ENCODE measurements at regions not wholly inside any gene's neighbourhood (a gene's known extent, or its start where the extent isn't known, plus 50 kb on each side); places are given as distances from the start of the nearest gene placed in this dataset.

GRCh38 chr10:3419719-3420495 lies 247.3 kb upstream of the PITRM1 start:
- H3K27ac ChIP-seq = no peak overlapping the region
- H3K4me2 ChIP-seq = no peak overlapping the region
- no peaks in the 10 kb centered on the region for H3K36me3 Mint-ChIP-seq
- H3K79me2 ChIP-seq (ENCODE audit: low read depth) = no peaks in the 10 kb centered on the region
- no peak overlapping the region for H3K4me3 ChIP-seq
- peaks cover 5% of the 10 kb centered on the region for H3K27me3 Mint-ChIP-seq (ENCODE audit: insufficient read depth, low read depth)
- no peaks in the 10 kb centered on the region for H3K9me3 ChIP-seq (ENCODE audit: low read depth)
- H4K20me1 ChIP-seq (ENCODE audit: low read depth) = no peaks in the 10 kb centered on the region
- H3K4me1 ChIP-seq = no peaks in the 10 kb centered on the region
- H3F3A ChIP-seq (ENCODE audit: low read depth) = no peaks in the 10 kb centered on the region
- no peak overlapping the region for H2AFZ ChIP-seq (replicated peaks)
- H3K4me1 Mint-ChIP-seq = peaks cover 3% of the 10 kb centered on the region
- no peaks in the 10 kb centered on the region for H3K9me3 Mint-ChIP-seq
- TF ChIP-seq EZH2phosphoT487 (IDR thresholded peaks at IDR 0.05) (no peak), EZH2 (IDR thresholded peaks at IDR 0.05) (no peak), CTCF (IDR thresholded peaks at IDR 0.05) (no peak)
- DNase-seq (ENCODE audit: low spot score) = no peak
- H3K27ac Mint-ChIP-seq = no peak overlapping the region
- H3K9ac ChIP-seq = no peak overlapping the region
- no peaks in the 10 kb centered on the region for H3K36me3 ChIP-seq
- no peak overlapping the region for H3K4me3 Mint-ChIP-seq
- H3K27me3 ChIP-seq = no peaks in the 10 kb centered on the region

DNA sequence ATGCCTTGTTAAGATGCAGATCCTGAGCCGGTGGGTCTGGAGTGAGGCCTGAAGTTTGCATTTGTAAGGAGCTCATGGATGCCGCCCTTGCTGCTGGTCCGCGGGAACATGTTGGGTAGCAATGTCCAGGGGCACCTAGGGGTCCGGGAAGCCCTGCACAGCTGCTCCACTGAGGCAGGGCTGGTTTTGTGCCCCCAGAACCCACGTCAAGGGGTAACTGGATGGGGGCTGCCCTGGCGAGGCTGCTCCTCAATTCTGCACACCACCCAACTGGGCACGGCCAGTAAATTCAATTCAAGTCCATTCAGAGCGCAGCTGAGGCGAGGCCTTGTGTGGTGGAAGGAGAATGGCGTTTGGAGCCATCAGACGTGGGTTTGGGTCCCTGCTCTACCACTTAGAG lies 246.3 kb upstream of the PITRM1 start:
- no peak for TF ChIP-seq EZH2phosphoT487 (IDR thresholded peaks at IDR 0.05)
- Histone ChIP-seq H3K36me3 (no peaks in the 10 kb centered on the region), H3K27me3 (no peaks in the 10 kb centered on the region), H3K4me2 (no peak overlapping the region), H3K9me3 (ENCODE audit: low read depth) (no peaks in the 10 kb centered on the region), H3K27ac (no peak overlapping the region), H2AFZ (replicated peaks) (no peak overlapping the region), H4K20me1 (ENCODE audit: low read depth) (no peaks in the 10 kb centered on the region), H3F3A (ENCODE audit: low read depth) (no peaks in the 10 kb centered on the region), H3K4me3 (no peak overlapping the region), H3K9ac (no peak overlapping the region), H3K4me1 (no peaks in the 10 kb centered on the region), H3K79me2 (ENCODE audit: low read depth) (no peaks in the 10 kb centered on the region)
- Mint-ChIP-seq H3K27me3 (ENCODE audit: insufficient read depth, low read depth) (peaks cover 5% of the 10 kb centered on the region), H3K4me3 (no peak overlapping the region), H3K27ac (no peak overlapping the region), H3K36me3 (no peaks in the 10 kb centered on the region), H3K4me1 (peaks cover 13% of the 10 kb centered on the region), H3K9me3 (peaks cover 3% of the 10 kb centered on the region)
- DNase-seq (ENCODE audit: low spot score) = no peak

DNA sequence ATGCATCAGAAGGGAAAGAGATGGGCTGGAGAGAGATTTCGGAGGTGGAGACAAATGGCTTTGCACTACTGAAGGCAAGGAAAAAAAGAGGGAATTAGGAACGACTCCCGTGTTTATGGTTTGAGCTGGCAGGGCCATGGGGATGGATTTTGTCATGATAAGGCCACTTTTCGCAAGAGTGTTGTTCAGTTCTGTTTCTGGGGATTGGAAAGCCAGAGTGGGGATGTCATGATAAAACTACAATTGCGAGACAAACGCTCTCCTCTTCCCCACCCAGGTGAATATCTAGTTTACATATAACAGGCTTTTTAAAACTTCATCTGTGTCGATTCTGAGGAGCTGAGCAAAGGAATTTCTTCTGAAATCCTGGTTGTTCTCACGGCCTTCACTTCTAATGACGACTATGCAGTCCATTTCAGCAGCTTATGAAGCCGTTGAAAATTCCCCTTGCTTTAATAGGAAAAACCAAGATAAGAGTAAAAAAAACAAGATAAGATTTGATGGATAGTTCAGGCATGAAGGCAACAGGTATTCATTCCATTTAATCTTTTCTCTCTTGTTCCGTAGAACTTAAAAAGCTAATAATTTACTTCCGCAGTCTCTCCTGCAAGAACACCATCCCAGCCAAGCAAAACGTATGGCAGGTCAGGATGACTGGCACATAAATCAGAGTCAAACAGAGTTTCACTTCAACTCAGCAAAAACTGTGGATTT lies 245.6 kb upstream of the PITRM1 start:
- Histone ChIP-seq H2AFZ (replicated peaks) (no peak overlapping the region), H3K79me2 (ENCODE audit: low read depth) (no peaks in the 10 kb centered on the region), H3K36me3 (no peaks in the 10 kb centered on the region), H3K27ac (no peak overlapping the region), H3K4me1 (no peaks in the 10 kb centered on the region), H3F3A (ENCODE audit: low read depth) (no peaks in the 10 kb centered on the region), H3K4me2 (no peak overlapping the region), H3K4me3 (no peak overlapping the region), H3K9me3 (ENCODE audit: low read depth) (no peaks in the 10 kb centered on the region), H4K20me1 (ENCODE audit: low read depth) (no peaks in the 10 kb centered on the region), H3K27me3 (no peaks in the 10 kb centered on the region), H3K9ac (no peak overlapping the region)
- H3K36me3 Mint-ChIP-seq = no peaks in the 10 kb centered on the region
- H3K4me3 Mint-ChIP-seq = no peak overlapping the region
- peaks cover 15% of the 10 kb centered on the region for H3K4me1 Mint-ChIP-seq
- H3K27ac Mint-ChIP-seq = no peak overlapping the region
- no peak for DNase-seq (ENCODE audit: low spot score)
- peaks cover 5% of the 10 kb centered on the region for H3K27me3 Mint-ChIP-seq (ENCODE audit: insufficient read depth, low read depth)
- TF ChIP-seq CTCF (IDR thresholded peaks at IDR 0.05) (no peak), EZH2phosphoT487 (IDR thresholded peaks at IDR 0.05) (no peak), EZH2 (IDR thresholded peaks at IDR 0.05) (no peak)
- peaks cover 3% of the 10 kb centered on the region for H3K9me3 Mint-ChIP-seq

DNA sequence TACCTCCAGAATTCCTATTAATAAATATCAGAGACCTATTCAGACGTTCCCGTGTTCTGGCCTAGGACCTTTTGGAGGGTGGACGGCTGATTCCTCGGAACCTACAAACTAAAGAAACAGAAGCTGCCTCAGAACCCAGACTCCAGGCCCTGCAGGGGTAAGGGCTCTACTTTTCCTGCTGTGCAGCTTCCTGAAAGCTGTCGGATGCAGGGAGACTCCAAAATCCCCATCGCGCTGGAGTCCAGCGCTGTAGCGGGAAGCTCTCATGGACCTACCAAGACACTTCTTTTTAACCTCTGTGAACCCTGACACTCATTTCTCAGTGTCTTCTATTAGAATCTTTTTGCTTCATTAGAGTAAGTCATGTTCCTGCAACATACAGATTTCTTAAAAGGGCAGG lies 244.5 kb upstream of the PITRM1 start:
- no peak overlapping the region for H3K27ac Mint-ChIP-seq
- no peak overlapping the region for H3K4me3 Mint-ChIP-seq
- H3K27ac ChIP-seq = no peak overlapping the region
- H3K4me3 ChIP-seq = no peak overlapping the region
- H3K9me3 Mint-ChIP-seq = peaks cover 6% of the 10 kb centered on the region
- peaks cover 3% of the 10 kb centered on the region for H3K27me3 Mint-ChIP-seq (ENCODE audit: insufficient read depth, low read depth)
- H4K20me1 ChIP-seq (ENCODE audit: low read depth) = no peaks in the 10 kb centered on the region
- no peak overlapping the region for H3K9ac ChIP-seq
- H3F3A ChIP-seq (ENCODE audit: low read depth) = no peaks in the 10 kb centered on the region
- no peaks in the 10 kb centered on the region for H3K36me3 Mint-ChIP-seq
- H3K9me3 ChIP-seq (ENCODE audit: low read depth) = no peaks in the 10 kb centered on the region
- no peaks in the 10 kb centered on the region for H3K4me1 ChIP-seq
- no peak for DNase-seq (ENCODE audit: low spot score)
- no peaks in the 10 kb centered on the region for H3K36me3 ChIP-seq
- peaks cover 17% of the 10 kb centered on the region for H3K4me1 Mint-ChIP-seq
- H3K79me2 ChIP-seq (ENCODE audit: low read depth) = no peaks in the 10 kb centered on the region
- TF ChIP-seq EZH2phosphoT487 (IDR thresholded peaks at IDR 0.05) = no peak
- TF ChIP-seq CTCF (IDR thresholded peaks at IDR 0.05) = no peak
- TF ChIP-seq EZH2 (IDR thresholded peaks at IDR 0.05) = no peak
- H2AFZ ChIP-seq (replicated peaks) = no peak overlapping the region
- no peaks in the 10 kb centered on the region for H3K27me3 ChIP-seq
- no peak overlapping the region for H3K4me2 ChIP-seq

Data from neural progenitor cell (in vitro differentiated cells).